GM18499 (cell line): ENCODE measurements at regions not wholly inside any gene's neighbourhood (a gene's known extent, or its start where the extent isn't known, plus 50 kb on each side); places are given as distances from the start of the nearest gene placed in this dataset.

Source experiments
- ATAC-seq: cut with Tn5 transposase; IDR thresholded peaks from one replicate; pipeline ENCODE4 v1.9.1; 2021; ENCODE audit warnings: moderate number of reproducible peaks; ENCODE audit not compliant: insufficient read depth, unreplicated experiment

DNA sequence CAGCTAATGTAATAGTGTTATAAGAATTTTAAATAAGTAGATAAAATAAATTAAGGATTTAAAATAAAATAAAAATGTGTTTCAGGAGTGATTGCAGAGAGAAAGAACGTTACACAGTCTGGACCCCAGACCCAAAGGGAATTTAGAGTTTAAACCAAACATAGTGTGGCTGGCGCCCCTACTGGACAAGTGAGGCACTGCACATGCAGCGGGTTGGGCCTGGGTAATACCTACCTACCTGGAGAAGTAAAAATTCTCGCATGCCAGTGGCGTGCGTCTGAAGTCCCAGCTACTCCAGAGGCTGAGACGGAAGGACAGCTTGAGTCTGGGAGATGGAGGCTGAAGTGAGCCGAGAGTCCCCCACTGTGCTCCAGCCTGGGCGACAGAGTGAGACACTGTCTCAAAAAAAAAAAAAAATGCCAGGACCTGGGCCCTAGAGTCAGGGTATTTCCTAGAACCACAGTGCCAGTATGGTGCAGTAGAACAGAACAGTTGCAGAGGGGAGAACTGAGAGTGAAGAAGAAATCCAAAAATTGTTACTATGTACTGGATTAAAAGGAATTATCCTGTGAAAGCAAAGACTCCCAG is 71.4 kb upstream of the TCF21 start:
- no peak for ATAC-seq

DNA sequence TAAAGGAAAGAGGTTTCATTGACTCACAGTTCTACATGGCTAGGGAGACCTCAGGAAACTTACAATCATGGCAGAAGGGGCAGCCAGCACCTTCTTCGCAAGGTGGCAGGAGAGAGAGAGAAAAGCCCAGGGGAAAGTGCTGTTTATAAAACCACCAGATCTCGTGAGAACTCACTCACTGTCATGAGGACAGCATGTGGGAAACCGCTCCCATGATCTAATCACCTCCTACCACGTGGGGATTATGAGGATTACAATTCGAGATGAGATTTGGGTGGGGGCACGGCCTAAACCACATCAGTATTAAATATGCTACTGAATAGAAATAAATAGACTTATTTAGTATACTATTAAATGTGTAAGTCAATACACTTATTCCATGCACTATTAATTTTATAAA is 70.6 kb upstream of the TCF21 start:
- no peak for ATAC-seq

DNA sequence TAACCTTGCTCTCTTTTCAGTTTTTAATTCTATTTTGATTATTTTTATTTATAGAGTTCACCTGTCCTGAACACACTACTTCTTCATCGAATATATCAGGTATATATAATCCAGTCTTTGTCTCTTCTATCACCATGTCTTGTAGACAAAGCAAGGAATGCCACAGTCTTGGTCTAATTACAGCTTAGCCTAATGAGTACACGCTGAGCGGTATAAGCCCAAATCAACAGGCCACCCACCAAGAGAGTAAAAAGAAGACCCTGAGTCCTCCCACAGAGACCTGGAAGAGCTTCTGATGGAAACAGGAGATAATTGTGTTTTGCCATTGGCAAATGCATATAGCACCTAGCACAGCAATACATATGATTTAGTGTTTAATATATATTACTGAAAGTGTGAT is 68.7 kb upstream of the TCF21 start:
- ATAC-seq: no peak

DNA sequence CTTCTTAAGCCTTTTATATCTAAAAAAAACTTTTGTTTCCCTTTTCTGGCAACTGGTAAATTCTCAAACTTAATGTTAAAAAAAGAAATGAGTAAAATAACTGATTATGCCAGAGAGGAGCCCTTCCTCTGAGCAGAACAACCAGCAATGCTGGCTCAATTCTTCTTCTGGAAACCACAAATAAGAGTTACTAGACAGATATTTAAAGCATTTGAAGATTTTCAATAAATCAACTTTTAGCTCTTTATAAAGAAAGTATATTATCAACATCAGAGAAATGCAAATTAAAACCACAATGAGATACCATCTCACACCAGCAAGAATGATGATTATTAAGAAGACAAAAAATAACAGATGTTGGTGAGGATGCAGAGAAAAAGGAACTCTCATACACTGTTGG is 61.1 kb upstream of the TCF21 start:
- no peak for ATAC-seq

DNA sequence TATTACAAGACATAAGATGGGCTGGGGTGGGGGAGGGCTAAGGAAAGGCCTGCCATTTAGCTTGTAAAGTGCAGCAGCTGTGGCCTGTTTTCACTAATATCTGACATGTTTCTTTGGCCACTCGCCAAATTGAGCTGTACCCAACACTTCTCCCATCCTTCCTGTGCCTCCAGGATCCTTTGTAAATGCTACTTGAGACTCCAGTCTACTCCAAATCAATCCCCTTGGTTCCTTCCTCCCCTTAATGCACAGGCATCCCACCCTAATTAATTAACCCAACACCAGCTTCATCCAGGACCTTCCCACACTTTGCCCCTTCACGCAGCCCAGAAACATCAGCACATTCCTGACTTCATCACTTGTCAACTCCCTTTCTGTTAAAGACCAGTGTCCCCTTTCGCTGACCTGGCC is 55.0 kb upstream of the TCF21 start:
- ATAC-seq: no peak

DNA sequence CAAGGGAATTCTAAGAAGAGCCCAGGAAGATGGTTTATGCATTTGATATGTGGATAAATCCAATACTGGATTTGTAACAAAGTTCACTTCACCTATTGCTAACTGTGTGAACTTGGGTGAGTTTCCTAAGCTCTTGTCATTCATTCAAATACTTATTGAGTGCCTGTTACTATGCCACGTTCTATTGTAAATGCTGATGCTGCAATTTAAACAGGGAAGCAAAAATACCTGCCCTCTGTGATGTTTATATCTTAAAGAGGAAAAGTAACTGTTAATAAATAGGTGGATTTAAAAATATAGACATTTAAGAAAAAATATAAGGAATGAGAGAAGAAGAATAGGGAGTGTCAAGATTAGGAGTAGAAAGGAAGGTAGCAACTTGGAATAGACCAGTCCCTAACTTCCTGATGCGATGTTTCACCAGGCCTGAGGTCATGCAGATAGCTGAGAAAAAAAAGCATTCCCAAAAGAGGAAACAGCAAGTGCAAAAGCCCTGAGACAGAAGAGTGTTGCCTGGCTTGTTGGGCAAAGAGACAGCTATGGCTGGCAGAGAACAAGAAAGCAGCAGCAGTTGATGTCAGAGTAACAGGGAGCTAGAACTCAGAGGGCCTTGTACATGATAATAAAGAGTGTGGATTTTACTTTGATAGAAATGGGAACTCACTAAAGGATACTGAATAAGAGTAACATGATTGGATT is 54.3 kb upstream of the TCF21 start:
- no peak for ATAC-seq

DNA sequence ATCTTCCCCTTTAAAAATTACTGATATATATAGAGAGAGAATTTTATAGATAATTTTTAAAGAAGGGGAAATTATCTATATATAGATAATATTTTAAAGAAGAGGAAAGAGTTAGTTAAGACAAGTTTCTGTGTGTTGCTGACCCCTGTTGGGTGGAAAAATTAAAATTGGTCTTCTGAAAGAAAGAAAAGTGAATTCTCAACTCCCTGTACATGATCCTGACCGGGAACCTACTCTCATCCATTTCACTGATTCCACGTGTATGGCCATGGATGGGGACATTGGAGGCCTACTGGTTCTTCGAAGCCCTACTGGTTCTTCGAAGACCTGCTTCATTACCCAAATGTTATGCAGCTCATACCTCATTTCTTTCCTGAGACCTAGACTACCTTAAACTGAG is 53.0 kb upstream of the TCF21 start:
- ATAC-seq: no peak

DNA sequence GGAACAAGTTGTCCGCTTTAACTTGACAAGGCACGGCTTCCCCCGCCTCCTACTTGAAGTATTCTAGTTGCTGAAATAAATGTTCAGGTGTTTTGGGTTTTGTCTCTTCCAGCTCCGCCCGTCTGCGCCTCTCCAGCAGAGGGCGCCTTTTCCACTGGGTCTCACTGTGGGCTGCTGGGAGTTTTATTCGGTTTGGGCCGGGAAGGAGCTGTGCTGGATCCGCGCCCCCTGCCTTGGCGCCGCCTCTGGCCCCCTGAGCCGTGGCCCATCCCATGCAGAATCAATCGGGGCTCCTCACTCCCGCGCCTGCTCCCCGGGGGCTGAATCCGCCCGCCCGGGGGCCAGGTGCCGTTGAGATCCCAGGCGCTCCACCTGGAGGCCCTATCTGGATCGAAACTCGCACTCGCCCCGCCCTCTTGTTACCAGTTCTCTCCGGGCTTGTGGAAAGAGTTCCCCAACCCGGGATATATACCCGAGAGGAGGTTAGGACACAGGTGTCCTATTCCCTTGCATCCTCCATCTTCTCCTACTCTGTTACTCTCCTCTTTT is 51.0 kb upstream of the TCF21 start:
- ATAC-seq: no peak
